NCI-H526 treated with DMSO at 0.1 percent for 48 hours (cell line): ENCODE measurements at regions not wholly inside any gene's neighbourhood (a gene's known extent, or its start where the extent isn't known, plus 50 kb on each side); places are given as distances from the start of the nearest gene placed in this dataset.

ENCODE experiments used
- DNase-seq: peaks from one replicate; lab custom pipeline; 2025; lab: John Stamatoyannopoulos, UW

GRCh38 chr2:59674100-59674499, 879.4 kb downstream of the BCL11A start:
- no peak for DNase-seq

- no peak for DNase-seq
Observed at GRCh38 chr2:59665021-59665420, 888.4 kb downstream of the BCL11A start.

GRCh38 chr2:59662127-59662861, 891.2 kb downstream of the BCL11A start:
- no peak for DNase-seq

DNA sequence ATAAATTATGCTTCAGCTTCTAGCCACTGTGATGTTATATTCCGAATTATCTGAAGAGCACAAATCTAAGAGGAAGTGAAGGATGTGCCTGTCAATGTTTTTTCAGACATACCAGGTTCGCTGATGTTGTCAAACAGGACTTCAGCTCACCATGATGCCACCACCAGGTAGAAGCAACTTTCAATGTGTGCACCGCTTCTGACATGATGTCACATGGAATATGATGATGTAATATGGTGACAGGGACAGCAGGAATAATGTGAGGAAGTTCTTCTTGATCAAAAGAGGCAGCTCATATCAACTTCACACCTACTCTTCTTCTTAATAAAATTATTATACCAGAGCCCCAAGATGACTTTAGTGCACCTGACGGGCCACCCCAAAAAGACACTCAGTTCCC, 893.2 kb downstream of the BCL11A start:
- no peak for DNase-seq

- DNase-seq = no peak
Observed at GRCh38 chr2:59658906-59659635, 894.4 kb downstream of the BCL11A start.

DNA sequence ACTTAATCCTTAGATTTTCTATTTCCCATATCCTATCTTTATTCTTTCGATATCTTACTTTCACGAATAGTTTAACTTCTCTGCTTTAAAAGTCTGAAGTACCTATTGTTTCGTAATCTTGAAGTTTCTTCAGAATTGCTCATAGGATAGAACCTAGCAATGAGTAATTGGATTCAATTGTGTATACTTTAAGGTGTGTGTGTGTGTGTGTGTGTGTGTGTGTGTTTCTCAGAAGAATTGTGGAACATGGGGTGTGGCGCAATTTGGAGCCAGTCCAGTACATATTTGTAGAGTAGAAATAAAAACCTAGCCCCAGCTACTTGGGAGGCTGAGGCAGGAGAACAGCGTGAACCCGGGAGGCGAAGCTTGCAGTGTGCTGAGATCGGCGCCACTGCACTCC, 897.6 kb downstream of the BCL11A start:
- DNase-seq = no peak

DNA sequence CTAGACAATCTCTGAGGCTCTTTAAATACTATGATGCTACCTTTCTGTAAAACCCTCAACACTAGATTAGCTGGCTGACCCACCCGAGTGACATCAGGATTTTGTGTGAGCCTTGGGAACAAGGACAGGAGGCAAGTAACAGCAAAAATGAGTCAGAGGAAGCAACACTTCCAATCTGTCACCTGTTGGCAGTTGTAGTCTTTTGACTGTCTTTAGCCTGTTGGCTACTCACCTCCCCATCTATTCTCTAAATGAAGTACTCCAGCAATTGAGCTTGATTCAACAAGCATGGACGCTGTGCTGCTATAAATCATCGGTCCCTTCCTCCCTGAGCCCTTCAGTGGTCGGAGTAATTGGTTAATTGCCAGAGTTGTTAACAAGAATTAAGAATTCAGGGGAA, 898.7 kb downstream of the BCL11A start:
- no peak for DNase-seq

GRCh38 chr2:59653164-59653563, 900.3 kb downstream of the BCL11A start:
- DNase-seq = no peak

- no peak for DNase-seq
Observed at GRCh38 chr2:59630789-59631188, 922.7 kb downstream of the BCL11A start.

- DNase-seq = no peak
Observed at GRCh38 chr2:59627599-59627998, 925.9 kb downstream of the BCL11A start.

- no peak for DNase-seq
Observed at GRCh38 chr2:59622599-59623308, 930.7 kb downstream of the BCL11A start.

GRCh38 chr2:59604123-59604522, 949.3 kb downstream of the BCL11A start:
- DNase-seq = no peak

GRCh38 chr2:59594671-59595222, 958.7 kb downstream of the BCL11A start:
- no peak for DNase-seq

- DNase-seq = no peak
Observed at GRCh38 chr2:59590798-59591197, 962.7 kb downstream of the BCL11A start.

DNA sequence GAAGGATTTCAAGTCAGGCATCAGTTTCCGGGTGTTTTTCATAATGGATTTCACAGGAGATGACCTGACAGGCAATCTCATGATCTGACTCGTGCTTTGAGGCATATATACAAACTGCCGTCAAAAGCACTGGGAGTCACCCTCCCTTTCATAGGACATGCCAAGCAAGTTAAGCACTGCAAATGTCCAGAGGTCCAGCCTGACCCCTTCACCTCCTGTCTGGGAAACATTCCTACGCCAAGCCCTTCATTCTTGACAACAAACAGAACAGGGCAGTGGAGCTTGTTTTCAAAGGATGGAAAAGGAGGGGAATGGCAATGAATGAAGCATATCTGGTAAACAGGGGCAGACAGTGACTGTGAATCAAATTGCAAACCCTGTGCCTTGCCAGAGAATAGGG, 963.6 kb downstream of the BCL11A start:
- no peak for DNase-seq

GRCh38 chr2:59588286-59588685, 965.2 kb downstream of the BCL11A start:
- peak; percentile 99 for DNase-seq

GRCh38 chr2:59586176-59586575, 967.3 kb downstream of the BCL11A start:
- DNase-seq = no peak

DNA sequence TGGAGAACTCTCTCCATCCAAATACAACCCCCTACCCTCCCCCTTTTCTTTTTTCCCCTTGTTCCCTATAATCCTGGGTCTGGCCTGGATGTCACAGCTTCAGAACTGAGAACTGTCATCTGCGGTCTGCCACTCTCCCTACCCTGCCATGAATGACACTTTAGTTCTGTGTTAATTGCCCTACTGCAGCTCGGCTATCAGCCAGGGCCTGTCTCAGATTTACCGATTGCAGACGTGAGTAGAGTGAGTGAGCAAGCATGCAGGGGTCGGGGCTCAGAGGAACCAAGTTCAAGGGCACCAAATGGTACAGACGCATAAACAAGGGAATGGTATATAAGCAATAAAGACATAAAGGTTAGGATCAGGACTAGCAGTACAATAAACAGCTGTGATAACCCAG, 967.8 kb downstream of the BCL11A start:
- no peak for DNase-seq

GRCh38 chr2:59584958-59585357, 968.5 kb downstream of the BCL11A start:
- no peak for DNase-seq

- DNase-seq = no peak
Observed at GRCh38 chr2:59583173-59583765, 970.2 kb downstream of the BCL11A start.

- no peak for DNase-seq
Observed at GRCh38 chr2:59578349-59578748, 975.1 kb downstream of the BCL11A start.

- DNase-seq = no peak
Observed at GRCh38 chr2:59575191-59575590, 978.3 kb downstream of the BCL11A start.
